ENCODE measurements at regions not wholly inside any gene's neighbourhood (a gene's known extent, or its start where the extent isn't known, plus 50 kb on each side); places are given as distances from the start of the nearest gene placed in this dataset.

GRCh38 chr11:127618721-127619120, 618.2 kb upstream of the KIRREL3 start:
- dilution Hi-C loops (cut with HindIII; ENCODE audit: low sequenced_read_pairs, unreplicated experiment): no loop called here
- ChIA-PET POLR2A (ENCODE audit: unreplicated experiment) (no interaction called here), CTCF (no interaction called here)
- Histone ChIP-seq H2AK9ac (replicated peaks; ENCODE audit: low read depth, low read length, poor library complexity) (no peak overlapping the region), H3K14ac (replicated peaks; ENCODE audit: low read depth, low read length) (no peak overlapping the region), H3K36me3 (ENCODE audit: control insufficient read depth, insufficient read depth, low read length) (no peaks in the 10 kb centered on the region), H4K8ac (ENCODE audit: low read depth in 2 of 2, low read length in 2 of 2) (no peak overlapping the region), H3K4me1 (ENCODE audit: control insufficient read depth, insufficient read depth, low read length) (no peaks in the 10 kb centered on the region), H3K4me3 (ENCODE audit: insufficient read depth, low read depth, low read length) (no peak overlapping the region), H3K23ac (ENCODE audit: low read depth, low read length) (no peak overlapping the region), H3K9me3 (ENCODE audit: control insufficient read depth, insufficient read depth, low read length) (no peaks in the 10 kb centered on the region; the same call in 1 of the 2 replicates), H2AFZ (replicated peaks; ENCODE audit: low read length, poor library complexity) (no peak overlapping the region), H4K20me1 (ENCODE audit: insufficient read depth, low read length) (no peaks in the 10 kb centered on the region), H3K4me2 (ENCODE audit: low read depth, low read length) (no peak overlapping the region), H2BK5ac (ENCODE audit: low read depth, low read length, poor library complexity, severe bottlenecking) (no peak overlapping the region), H3K27me3 (ENCODE audit: control insufficient read depth, insufficient read depth, low read length) (no peaks in the 10 kb centered on the region; the same call in none of the 2 replicates), H2BK15ac (ENCODE audit: low read depth, low read length) (no peak overlapping the region), H3K79me1 (ENCODE audit: low read depth in 1 of 2, low read length in 2 of 2) (no peaks in the 10 kb centered on the region), H3K18ac (ENCODE audit: low read depth, low read length) (no peak overlapping the region), H3K9me1 (ENCODE audit: insufficient read depth, low read length) (no peaks in the 10 kb centered on the region), H4K91ac (ENCODE audit: insufficient read depth, low read depth, low read length) (no peak overlapping the region), H2AK5ac (ENCODE audit: low read depth, low read length) (no peak overlapping the region), H4K5ac (ENCODE audit: low read depth, low read length) (no peak overlapping the region), H3K56ac (ENCODE audit: extremely low read depth, insufficient read depth, low read length) (no peak overlapping the region), H3K9ac (ENCODE audit: low read depth, low read length) (no peak overlapping the region), H3K4ac (ENCODE audit: low read depth, low read length) (no peak overlapping the region), H2BK20ac (ENCODE audit: low read depth, low read length) (no peak overlapping the region), H3K27ac (ENCODE audit: insufficient read depth, low read length) (no peak overlapping the region), H2BK120ac (ENCODE audit: low read depth, low read length) (no peak overlapping the region)
- no TSS peak for BruUV-seq (replicated peaks)
- no peak for DNase-seq
- in situ Hi-C loops (cut with MboI; ENCODE audit: low sequenced_read_pairs): no loop called here
- no CpG with 5 or more reads among the region's 1 CpG for WGBS, 2 experiments (ENCODE audit: extremely low coverage in 2 of 2, insufficient read length in 1 of 2)
- TF ChIP-seq CTCF (conservative IDR thresholded peaks at IDR 0.05; ENCODE audit: low read depth, low read length): no peak
- TF ChIP-seq FOS (IDR thresholded peaks at IDR 0.05; ENCODE audit: low read depth, low read length): no peak
- TF ChIP-seq BHLHE40 (IDR thresholded peaks at IDR 0.05; ENCODE audit: low read depth, low read length): no peak
- no peak for TF ChIP-seq POLR2A (IDR thresholded peaks at IDR 0.05; ENCODE audit: low read depth, low read length)
- TF ChIP-seq RAD21 (IDR thresholded peaks at IDR 0.05; ENCODE audit: low read length): no peak
- no peak for TF ChIP-seq SMC3 (IDR thresholded peaks at IDR 0.05; ENCODE audit: low read depth, low read length)
- TF ChIP-seq NFE2L2 (IDR thresholded peaks at IDR 0.05; ENCODE audit: low read depth, low read length): no peak
- TF ChIP-seq RCOR1 (IDR thresholded peaks at IDR 0.05; ENCODE audit: insufficient replicate concordance, low read length): no peak
- TF ChIP-seq USF2 (IDR thresholded peaks at IDR 0.05; ENCODE audit: low read depth, low read length): no peak
- no peak for TF ChIP-seq CHD1 (IDR thresholded peaks at IDR 0.05; ENCODE audit: low read depth, low read length)
- no peak for TF ChIP-seq RFX5 (IDR thresholded peaks at IDR 0.05; ENCODE audit: low read depth, low read length)
- TF ChIP-seq CEBPB (IDR thresholded peaks at IDR 0.05; ENCODE audit: low read depth, low read length): no peak
- no peak for TF ChIP-seq MAZ (IDR thresholded peaks at IDR 0.05; ENCODE audit: borderline replicate concordance, low read depth, low read length)
- TF ChIP-seq MXI1 (IDR thresholded peaks at IDR 0.05; ENCODE audit: borderline replicate concordance, low read depth, low read length): no peak
- no peak for ATAC-seq (ENCODE audit: low read depth)
- intact Hi-C loops (cut with micrococcal nuclease): no loop called here
